ENCODE measurements at regions not wholly inside any gene's neighbourhood (a gene's known extent, or its start where the extent isn't known, plus 50 kb on each side); places are given as distances from the start of the nearest gene placed in this dataset.

GRCh38 chr13:85529218-85529594 lies 270.0 kb downstream of the SLITRK6 start:
- TF ChIP-seq, protein P1, sequence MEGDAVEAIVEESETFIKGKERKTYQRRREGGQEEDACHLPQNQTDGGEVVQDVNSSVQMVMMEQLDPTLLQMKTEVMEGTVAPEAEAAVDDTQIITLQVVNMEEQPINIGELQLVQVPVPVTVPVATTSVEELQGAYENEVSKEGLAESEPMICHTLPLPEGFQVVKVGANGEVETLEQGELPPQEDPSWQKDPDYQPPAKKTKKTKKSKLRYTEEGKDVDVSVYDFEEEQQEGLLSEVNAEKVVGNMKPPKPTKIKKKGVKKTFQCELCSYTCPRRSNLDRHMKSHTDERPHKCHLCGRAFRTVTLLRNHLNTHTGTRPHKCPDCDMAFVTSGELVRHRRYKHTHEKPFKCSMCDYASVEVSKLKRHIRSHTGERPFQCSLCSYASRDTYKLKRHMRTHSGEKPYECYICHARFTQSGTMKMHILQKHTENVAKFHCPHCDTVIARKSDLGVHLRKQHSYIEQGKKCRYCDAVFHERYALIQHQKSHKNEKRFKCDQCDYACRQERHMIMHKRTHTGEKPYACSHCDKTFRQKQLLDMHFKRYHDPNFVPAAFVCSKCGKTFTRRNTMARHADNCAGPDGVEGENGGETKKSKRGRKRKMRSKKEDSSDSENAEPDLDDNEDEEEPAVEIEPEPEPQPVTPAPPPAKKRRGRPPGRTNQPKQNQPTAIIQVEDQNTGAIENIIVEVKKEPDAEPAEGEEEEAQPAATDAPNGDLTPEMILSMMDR (conservative IDR thresholded peaks at IDR 0.05), result no peak
- TF ChIP-seq EZH2 (IDR thresholded peaks at IDR 0.05; ENCODE audit: low read depth), result no peak

Data from PC-9 (cell line).